Activated CD4-positive, alpha-beta T cell treated with anti-CD3 and anti-CD28 coated beads, Interleukin-2, amount 50 U/mL, for 4 hours (primary cell): ENCODE measurements at regions not wholly inside any gene's neighbourhood (a gene's known extent, or its start where the extent isn't known, plus 50 kb on each side); places are given as distances from the start of the nearest gene placed in this dataset.

Experiments used
- DNase-seq, 2 experiments: peaks; one replicate each; pipeline ENCODE4 v3.0.0-alpha.2; 2020

GRCh38 chr3:117572786-117573185 lies 863.2 kb downstream of the TUSC7 start:
- DNase-seq: no peak

GRCh38 chr3:117580806-117581205 lies 871.2 kb downstream of the TUSC7 start:
- DNase-seq: no peak

GRCh38 chr3:117586161-117586560 lies 876.6 kb downstream of the TUSC7 start:
- no peak for DNase-seq

GRCh38 chr3:117587416-117587815 lies 877.8 kb downstream of the TUSC7 start:
- DNase-seq: no peak

- DNase-seq: no peak
Measured at GRCh38 chr3:117589454-117589853, 879.9 kb downstream of the TUSC7 start.

GRCh38 chr3:117595615-117596014 lies 886.0 kb downstream of the TUSC7 start:
- DNase-seq: no peak

GRCh38 chr3:117596503-117596902 lies 886.9 kb downstream of the TUSC7 start:
- no peak for DNase-seq

GRCh38 chr3:117597865-117598264 lies 888.3 kb downstream of the TUSC7 start:
- no peak for DNase-seq

GRCh38 chr3:117600112-117600511 lies 890.5 kb downstream of the TUSC7 start:
- DNase-seq: no peak

- DNase-seq: no peak
Measured at GRCh38 chr3:117600666-117601065, 891.1 kb downstream of the TUSC7 start.

- no peak for DNase-seq
Measured at GRCh38 chr3:117602058-117602644, 892.6 kb downstream of the TUSC7 start.

GRCh38 chr3:117603097-117603496 lies 893.5 kb downstream of the TUSC7 start:
- DNase-seq: no peak

- no peak for DNase-seq
Measured at GRCh38 chr3:117606866-117607265, 897.3 kb downstream of the TUSC7 start.

- no peak for DNase-seq
Measured at GRCh38 chr3:117609330-117609729, 899.8 kb downstream of the TUSC7 start.

GRCh38 chr3:117610156-117610555 lies 900.6 kb downstream of the TUSC7 start:
- no peak for DNase-seq

- DNase-seq: no peak
Measured at GRCh38 chr3:117611211-117611610, 901.6 kb downstream of the TUSC7 start.

- DNase-seq: no peak
Measured at GRCh38 chr3:117616227-117616626, 906.6 kb downstream of the TUSC7 start.

GRCh38 chr3:117617906-117618305 lies 908.3 kb downstream of the TUSC7 start:
- DNase-seq: no peak

- DNase-seq: no peak
Measured at GRCh38 chr3:117618462-117618861, 908.9 kb downstream of the TUSC7 start.

GRCh38 chr3:117619805-117620204 lies 910.2 kb downstream of the TUSC7 start:
- DNase-seq: no peak

GRCh38 chr3:117622171-117622841 lies 912.7 kb downstream of the TUSC7 start:
- DNase-seq: no peak

GRCh38 chr3:117624424-117624823 lies 914.8 kb downstream of the TUSC7 start:
- DNase-seq: no peak

GRCh38 chr3:117625174-117625573 lies 915.6 kb downstream of the TUSC7 start:
- no peak for DNase-seq

- no peak for DNase-seq
Measured at GRCh38 chr3:117626577-117626976, 917.0 kb downstream of the TUSC7 start.

- no peak for DNase-seq
Measured at GRCh38 chr3:117628823-117629291, 919.3 kb downstream of the TUSC7 start.
